Liver (tissue), 3 donors: ENCODE measurements at regions not wholly inside any gene's neighbourhood (a gene's known extent, or its start where the extent isn't known, plus 50 kb on each side); places are given as distances from the start of the nearest gene placed in this dataset.
"Not testable (repeated sequence)": the region's sequence is repeated elsewhere in the genome, so short reads cannot be mapped to it uniquely, and the experiment has no call there.

Experiments
- FOXA1 ChIP-seq: IDR thresholded peaks from 2 replicates; pipeline ENCODE4 v1.6.1; 2016; ENCODE audit warnings: antibody characterized with exemption
- JUND ChIP-seq, 2 donors: IDR thresholded peaks; 2 replicates each; pipeline ENCODE4 v1.6.1; 2016; ENCODE audit warnings: antibody characterized with exemption in 2 of 2
- RAD21 ChIP-seq, 2 donors: IDR thresholded peaks; 2 replicates each; pipeline ENCODE4 v1.6.1; 2016; ENCODE audit warnings: antibody characterized with exemption in 2 of 2, mild to moderate bottlenecking in 2 of 2
- REST ChIP-seq: IDR thresholded peaks from 2 replicates; pipeline ENCODE4 v1.6.1; 2016; ENCODE audit warnings: antibody characterized with exemption, mild to moderate bottlenecking
- TAF1 ChIP-seq: conservative IDR thresholded peaks from 2 replicates; pipeline ENCODE4 v1.6.1; 2016; ENCODE audit warnings: antibody characterized with exemption, mild to moderate bottlenecking
- TF ChIP-seq, protein P1 (sequence below): fragments of 150-350 bp; IDR thresholded peaks from 2 replicates; pipeline ENCODE4 v1.5.1; 2017; ENCODE audit warnings: improper control_type of control experiment, low read depth, low read length; ENCODE audit not compliant: missing input control
- donor health status: healthy.
- donor health status: healthy.

GRCh38 chr11:25488176-25488575 is 843.8 kb upstream of the ANO3 start:
- TF ChIP-seq, protein P1, sequence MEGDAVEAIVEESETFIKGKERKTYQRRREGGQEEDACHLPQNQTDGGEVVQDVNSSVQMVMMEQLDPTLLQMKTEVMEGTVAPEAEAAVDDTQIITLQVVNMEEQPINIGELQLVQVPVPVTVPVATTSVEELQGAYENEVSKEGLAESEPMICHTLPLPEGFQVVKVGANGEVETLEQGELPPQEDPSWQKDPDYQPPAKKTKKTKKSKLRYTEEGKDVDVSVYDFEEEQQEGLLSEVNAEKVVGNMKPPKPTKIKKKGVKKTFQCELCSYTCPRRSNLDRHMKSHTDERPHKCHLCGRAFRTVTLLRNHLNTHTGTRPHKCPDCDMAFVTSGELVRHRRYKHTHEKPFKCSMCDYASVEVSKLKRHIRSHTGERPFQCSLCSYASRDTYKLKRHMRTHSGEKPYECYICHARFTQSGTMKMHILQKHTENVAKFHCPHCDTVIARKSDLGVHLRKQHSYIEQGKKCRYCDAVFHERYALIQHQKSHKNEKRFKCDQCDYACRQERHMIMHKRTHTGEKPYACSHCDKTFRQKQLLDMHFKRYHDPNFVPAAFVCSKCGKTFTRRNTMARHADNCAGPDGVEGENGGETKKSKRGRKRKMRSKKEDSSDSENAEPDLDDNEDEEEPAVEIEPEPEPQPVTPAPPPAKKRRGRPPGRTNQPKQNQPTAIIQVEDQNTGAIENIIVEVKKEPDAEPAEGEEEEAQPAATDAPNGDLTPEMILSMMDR, result not testable (repeated sequence)
- not testable (repeated sequence) for TF ChIP-seq FOXA1; JUND (IDR thresholded peaks at IDR 0.05); RAD21 (IDR thresholded peaks at IDR 0.05); TAF1; REST
